Neural cell (in vitro differentiated cells): ENCODE measurements at regions not wholly inside any gene's neighbourhood (a gene's known extent, or its start where the extent isn't known, plus 50 kb on each side); places are given as distances from the start of the nearest gene placed in this dataset.

Source experiments
- H2AFZ ChIP-seq: fragments of 200-600, 300-800 bp; sonication (generic), shearing (Covaris generic); 2 replicates; pipeline ENCODE4 v1.6.0; 2014; ENCODE audit warnings: low read depth, mild to moderate bottlenecking, antibody characterized with exemption, low read length, moderate library complexity
- H3F3A ChIP-seq: fragments of 200-600 bp; shearing (Covaris generic); 2 replicates; pipeline ENCODE4 v1.6.1; 2016; ENCODE audit warnings: mild to moderate bottlenecking, moderate library complexity, mixed read lengths, antibody characterized with exemption, low read length; ENCODE audit not compliant: insufficient read depth, poor library complexity, severe bottlenecking
- H3K27ac ChIP-seq: fragments of 200-600, 300-800 bp; sonication (generic), shearing (Covaris generic); 2 replicates; pipeline ENCODE4 v1.5.1; 2014; ENCODE audit warnings: mild to moderate bottlenecking, low read length, moderate library complexity
- H3K27me3 ChIP-seq: fragments of 300-800, 200-600 bp; sonication (generic), shearing (Covaris generic); 2 replicates; pipeline ENCODE4 v1.6.0; 2014; ENCODE audit warnings: mild to moderate bottlenecking, low read depth, low read length, moderate library complexity; ENCODE audit not compliant: insufficient read depth
- H3K36me3 ChIP-seq: fragments of 300-800, 200-600 bp; sonication (generic), shearing (Covaris generic); 2 replicates; pipeline ENCODE4 v1.5.1; 2014; ENCODE audit warnings: mild to moderate bottlenecking, antibody characterized with exemption, low read length, moderate library complexity; ENCODE audit not compliant: insufficient read depth
- H3K4me2 ChIP-seq: fragments of 300-800, 200-600 bp; sonication (generic), shearing (Covaris generic); 2 replicates; pipeline ENCODE4 v1.6.0; 2014; ENCODE audit warnings: mild to moderate bottlenecking, low read length
- H3K4me3 ChIP-seq: fragments of 300-800, 200-600 bp; sonication (generic), shearing (Covaris generic); 2 replicates; pipeline ENCODE4 v1.5.1; 2014; ENCODE audit warnings: mild to moderate bottlenecking, low read length, moderate library complexity
- H3K79me2 ChIP-seq: fragments of 200-600 bp; shearing (Covaris generic); replicated peaks from 2 replicates; pipeline ENCODE4 v1.6.0; 2014; ENCODE audit warnings: mild to moderate bottlenecking, low read length, moderate library complexity; ENCODE audit not compliant: insufficient read depth
- H3K9ac ChIP-seq: fragments of 300-800, 200-600 bp; sonication (generic), shearing (Covaris generic); 2 replicates; pipeline ENCODE4 v1.6.1; 2016; ENCODE audit warnings: mild to moderate bottlenecking, low read length, mixed read lengths
- H3K9me2 ChIP-seq: fragments of 200-600 bp; shearing (Covaris generic); 2 replicates; pipeline ENCODE4 v1.6.1; 2016; ENCODE audit warnings: mild to moderate bottlenecking, low read length, mixed read lengths; ENCODE audit not compliant: insufficient read depth
- H3K9me3 ChIP-seq: fragments of 200-600, 300-800 bp; sonication (generic), shearing (Covaris generic); 2 replicates; pipeline ENCODE4 v1.6.1; 2016; ENCODE audit warnings: mild to moderate bottlenecking, mixed run types, low read length, moderate library complexity, mixed read lengths
- H4K20me1 ChIP-seq: fragments of 200-600 bp; shearing (Covaris generic); 2 replicates; pipeline ENCODE4 v1.6.1; 2016; ENCODE audit warnings: mild to moderate bottlenecking, mixed run types; ENCODE audit not compliant: insufficient read depth
- CTCF ChIP-seq: fragments of 450-650 bp; IDR thresholded peaks from 2 replicates; pipeline ENCODE4 v1.5.1; 2014; ENCODE audit warnings: antibody characterized with exemption, mild to moderate bottlenecking, moderate library complexity; ENCODE audit not compliant: poor library complexity, severe bottlenecking
- EP300 ChIP-seq: fragments of 450-650 bp; conservative IDR thresholded peaks from 2 replicates; pipeline ENCODE4 v1.6.1; 2014; ENCODE audit warnings: antibody characterized with exemption, mild to moderate bottlenecking, moderate library complexity; ENCODE audit not compliant: poor library complexity, severe bottlenecking
- EZH2 ChIP-seq: fragments of 200-600, 300-800 bp; shearing (Covaris generic), sonication (generic); IDR thresholded peaks from 2 replicates; pipeline ENCODE4 v1.6.1; 2014; ENCODE audit warnings: antibody characterized with exemption, low read length, borderline replicate concordance, mild to moderate bottlenecking; ENCODE audit not compliant: insufficient read depth, poor library complexity, severe bottlenecking
- MXI1 ChIP-seq: fragments of 450-650 bp; conservative IDR thresholded peaks from 2 replicates; pipeline ENCODE4 v1.6.1; 2014; ENCODE audit warnings: antibody characterized with exemption, mild to moderate bottlenecking; ENCODE audit not compliant: poor library complexity, severe bottlenecking
- POLR2AphosphoS5 ChIP-seq: IDR thresholded peaks from 2 replicates; pipeline ENCODE4 v1.6.1; 2012
- RAD21 ChIP-seq: fragments of 450-650 bp; conservative IDR thresholded peaks from 2 replicates; pipeline ENCODE4 v1.6.1; 2014; ENCODE audit warnings: antibody characterized with exemption, mild to moderate bottlenecking, moderate library complexity
- REST ChIP-seq: IDR thresholded peaks from 2 replicates; pipeline ENCODE4 v1.6.1; 2012; ENCODE audit warnings: borderline replicate concordance
- SMC3 ChIP-seq: fragments of 450-650 bp; conservative IDR thresholded peaks from 2 replicates; pipeline ENCODE4 v1.6.1; 2014; ENCODE audit warnings: antibody characterized with exemption, mild to moderate bottlenecking, moderate library complexity; ENCODE audit not compliant: poor library complexity
- TAF1 ChIP-seq: IDR thresholded peaks from 2 replicates; pipeline ENCODE4 v1.6.1; 2012; ENCODE audit warnings: low read depth

- no peak for TF ChIP-seq EZH2
- no peak for TF ChIP-seq CTCF
- no peak for TF ChIP-seq TAF1
- TF ChIP-seq MXI1 = no peak
- no peak for TF ChIP-seq REST
- no peak for TF ChIP-seq SMC3
- Histone ChIP-seq H3K9me3 (no peaks in the 10 kb centered on the region), H3K9ac (no peak overlapping the region)
These were observed 688.4 kb upstream of the SYT4 start for GRCh38 chr18:43965691-43966090.

GRCh38 chr18:43970656-43971055 is 693.4 kb upstream of the SYT4 start:
- TF ChIP-seq RAD21 = no peak
- TF ChIP-seq REST = no peak
- TF ChIP-seq TAF1 = no peak
- no peak for TF ChIP-seq SMC3
- no peak for TF ChIP-seq MXI1
- TF ChIP-seq EP300 = no peak
- TF ChIP-seq POLR2AphosphoS5 = no peak
- TF ChIP-seq CTCF = no peak
- TF ChIP-seq EZH2 = no peak
- no peaks in the 10 kb centered on the region for H3K79me2 ChIP-seq
- H3K4me3 ChIP-seq = no peak overlapping the region
- H3K4me2 ChIP-seq = no peak overlapping the region
- H2AFZ ChIP-seq = no peak overlapping the region
- no peaks in the 10 kb centered on the region for H3K9me3 ChIP-seq
- no peaks in the 10 kb centered on the region for H3F3A ChIP-seq
- H4K20me1 ChIP-seq = no peaks in the 10 kb centered on the region
- H3K9me2 ChIP-seq = no peaks in the 10 kb centered on the region
- no peaks in the 10 kb centered on the region for H3K27me3 ChIP-seq
- no peaks in the 10 kb centered on the region for H3K36me3 ChIP-seq
- H3K27ac ChIP-seq = no peak overlapping the region
- H3K9ac ChIP-seq = no peak overlapping the region

More at GRCh38 chr18:43965691-43966090, 688.4 kb upstream of the SYT4 start:
- no peaks in the 10 kb centered on the region for H3K27me3 ChIP-seq
- no peaks in the 10 kb centered on the region for H3K9me2 ChIP-seq
- no peak overlapping the region for H3K4me3 ChIP-seq
- no peaks in the 10 kb centered on the region for H3F3A ChIP-seq
- H3K4me2 ChIP-seq = no peak overlapping the region
- H4K20me1 ChIP-seq = no peaks in the 10 kb centered on the region
- no peaks in the 10 kb centered on the region for H3K36me3 ChIP-seq
- no peak overlapping the region for H2AFZ ChIP-seq
- no peaks in the 10 kb centered on the region for H3K79me2 ChIP-seq
- H3K27ac ChIP-seq = no peak overlapping the region
